ENCODE measurements at regions not wholly inside any gene's neighbourhood (a gene's known extent, or its start where the extent isn't known, plus 50 kb on each side); places are given as distances from the start of the nearest gene placed in this dataset.

GRCh38 chr5:43973908-43974307, 370.9 kb downstream of the NNT start:
- H3K4me3 ChIP-seq (replicated peaks; ENCODE audit: low read depth, low read length) = no peak overlapping the region
- no peak for TF ChIP-seq CTCF (IDR thresholded peaks at IDR 0.05; ENCODE audit: low read depth, low read length, missing control alignments)
- no peak for DNase-seq (ENCODE audit: extremely low read depth, low read depth)

GRCh38 chr5:43973318-43973717, 370.3 kb downstream of the NNT start:
- no peak for TF ChIP-seq CTCF (IDR thresholded peaks at IDR 0.05; ENCODE audit: low read depth, low read length, missing control alignments)
- DNase-seq (ENCODE audit: extremely low read depth, low read depth) = no peak
- no peak overlapping the region for H3K4me3 ChIP-seq (replicated peaks; ENCODE audit: low read depth, low read length)

- no peak for TF ChIP-seq CTCF (IDR thresholded peaks at IDR 0.05; ENCODE audit: low read depth, low read length, missing control alignments)
- no peak overlapping the region for H3K4me3 ChIP-seq (replicated peaks; ENCODE audit: low read depth, low read length)
Observed at GRCh38 chr5:43967165-43967564, 364.2 kb downstream of the NNT start.

GRCh38 chr5:43959144-43959543, 356.2 kb downstream of the NNT start:
- DNase-seq (ENCODE audit: extremely low read depth, low read depth) = no peak
- TF ChIP-seq CTCF (IDR thresholded peaks at IDR 0.05; ENCODE audit: low read depth, low read length, missing control alignments) = no peak
- no peak overlapping the region for H3K4me3 ChIP-seq (replicated peaks; ENCODE audit: low read depth, low read length)

More at GRCh38 chr5:43967165-43967564, 364.2 kb downstream of the NNT start:
- no peak for DNase-seq (ENCODE audit: extremely low read depth, low read depth)

- no peak overlapping the region for H3K4me3 ChIP-seq (replicated peaks; ENCODE audit: low read depth, low read length)
- no peak for DNase-seq (ENCODE audit: extremely low read depth, low read depth)
- TF ChIP-seq CTCF (IDR thresholded peaks at IDR 0.05; ENCODE audit: low read depth, low read length, missing control alignments) = no peak
Observed at GRCh38 chr5:43947935-43948334, 345.0 kb downstream of the NNT start.

- TF ChIP-seq CTCF (IDR thresholded peaks at IDR 0.05; ENCODE audit: low read depth, low read length, missing control alignments) = no peak
- DNase-seq (ENCODE audit: extremely low read depth, low read depth) = no peak
- no peak overlapping the region for H3K4me3 ChIP-seq (replicated peaks; ENCODE audit: low read depth, low read length)
Observed at GRCh38 chr5:43941806-43942205, 338.8 kb downstream of the NNT start.

GRCh38 chr5:43940562-43940961, 337.6 kb downstream of the NNT start:
- H3K4me3 ChIP-seq (replicated peaks; ENCODE audit: low read depth, low read length) = no peak overlapping the region
- no peak for DNase-seq (ENCODE audit: extremely low read depth, low read depth)
- TF ChIP-seq CTCF (IDR thresholded peaks at IDR 0.05; ENCODE audit: low read depth, low read length, missing control alignments) = no peak

Measured in HFF-Myc (cell line).